H1 (cell line): ENCODE measurements at regions not wholly inside any gene's neighbourhood (a gene's known extent, or its start where the extent isn't known, plus 50 kb on each side); places are given as distances from the start of the nearest gene placed in this dataset.

Experiments used
- CHD1 ChIP-seq: IDR thresholded peaks from 2 replicates; pipeline ENCODE4 v1.6.1; 2012; ENCODE audit warnings: low read depth, low read length, improper control_type of control experiment
- POLR2A ChIP-seq, 2 experiments: IDR thresholded peaks; 1 replicate in 1 of 2; 2 replicates in 1 of 2; pipeline ENCODE4 v1.6.1; 2011; ENCODE audit warnings: low read depth in 2 of 2, low read length in 2 of 2, mild to moderate bottlenecking in 2 of 2; ENCODE audit errors: control extremely low read depth in 1 of 2

DNA sequence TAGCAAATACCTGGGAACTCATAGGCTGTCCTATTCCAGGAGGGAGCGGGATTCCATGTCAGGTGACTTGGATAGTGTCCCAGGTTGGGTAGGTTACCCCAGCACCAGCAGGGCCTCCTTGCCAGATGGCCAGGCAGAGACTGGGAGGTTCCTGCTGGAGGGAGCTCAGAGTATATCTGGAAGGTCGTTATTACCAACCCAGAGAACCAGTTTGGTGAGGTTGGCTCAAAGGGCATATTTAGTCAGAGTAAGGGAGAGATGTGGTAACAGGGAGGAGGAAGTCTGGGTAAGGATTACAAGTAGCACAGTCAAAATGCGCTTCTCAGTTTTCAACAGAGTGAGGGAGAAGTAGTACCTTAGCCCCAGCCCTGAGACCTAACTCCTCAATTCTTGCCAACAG lies 53.3 kb upstream of the LNX1 start (continued):
- TF ChIP-seq POLR2A (IDR thresholded peaks at IDR 0.05; ENCODE audit: control extremely low read depth in 1 of 2, low read depth in 2 of 2, low read length in 2 of 2) (no peak), CHD1 (no peak)
- TF ChIP-seq, all 59 proteins: peak for 0
